Astrocyte of the spinal cord (primary cell): ENCODE measurements at regions not wholly inside any gene's neighbourhood (a gene's known extent, or its start where the extent isn't known, plus 50 kb on each side); places are given as distances from the start of the nearest gene placed in this dataset.

Experiments
- DNase-seq: peaks from one replicate; pipeline ENCODE4 v3.0.0; 2011; ENCODE audit warnings: low read depth, low spot score
- H3K4me3 ChIP-seq: 2 replicates; pipeline ENCODE4 v1.5.1; 2011; ENCODE audit warnings: low read depth, mild to moderate bottlenecking, low read length, moderate library complexity
- in situ Hi-C: cut with HindIII; loops from 2 replicates; pipeline ENCODE4 v1.10.0; 2017; ENCODE audit warnings: low sequenced_read_pairs
- TF ChIP-seq, protein P1 (sequence below): IDR thresholded peaks from 2 replicates; pipeline ENCODE4 v1.5.1; 2012; ENCODE audit warnings: low read depth, mild to moderate bottlenecking, low read length, inconsistent platforms

DNA sequence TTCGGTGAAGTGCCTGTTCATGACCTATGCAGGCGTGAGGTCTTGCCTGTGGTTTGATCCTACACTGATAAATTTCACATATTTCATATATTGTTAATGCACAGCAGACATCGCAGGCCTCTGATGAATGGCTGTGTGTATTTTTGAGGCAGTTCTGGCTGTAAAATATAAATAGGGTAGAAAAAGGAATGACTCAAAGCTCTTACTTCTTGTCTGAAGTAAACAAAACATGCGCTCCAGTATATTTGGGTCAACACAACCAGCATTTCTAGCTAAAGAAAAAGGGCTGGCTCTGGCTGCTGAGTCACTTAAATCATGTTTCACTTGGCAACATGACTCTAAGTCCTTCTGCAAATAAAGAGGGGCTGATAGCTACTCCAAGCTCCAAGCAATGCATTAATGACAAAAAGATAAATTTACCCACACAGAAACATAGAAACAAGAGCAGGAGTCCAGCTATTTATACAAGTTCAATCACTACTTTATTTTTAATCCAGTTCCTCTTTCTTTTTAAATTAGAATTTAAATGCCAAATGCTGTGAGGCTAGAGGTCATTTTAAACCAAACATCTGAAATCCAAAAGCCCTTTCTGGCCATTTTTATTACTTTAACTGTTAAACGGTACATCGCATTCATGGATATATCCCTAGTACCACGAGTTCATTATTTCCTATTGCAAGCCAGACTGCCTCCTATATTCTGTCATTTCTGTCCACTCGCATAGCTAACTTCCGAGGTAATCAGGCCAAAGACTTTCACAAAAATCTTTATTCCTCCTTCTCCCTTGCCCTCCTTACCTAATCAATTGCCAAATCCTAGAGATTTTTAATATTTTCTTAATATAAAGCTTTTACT lies 54.3 kb upstream of the TMCC3 start:
- in situ Hi-C loops: no loop called here
- peak; percentile 87 for DNase-seq

DNA sequence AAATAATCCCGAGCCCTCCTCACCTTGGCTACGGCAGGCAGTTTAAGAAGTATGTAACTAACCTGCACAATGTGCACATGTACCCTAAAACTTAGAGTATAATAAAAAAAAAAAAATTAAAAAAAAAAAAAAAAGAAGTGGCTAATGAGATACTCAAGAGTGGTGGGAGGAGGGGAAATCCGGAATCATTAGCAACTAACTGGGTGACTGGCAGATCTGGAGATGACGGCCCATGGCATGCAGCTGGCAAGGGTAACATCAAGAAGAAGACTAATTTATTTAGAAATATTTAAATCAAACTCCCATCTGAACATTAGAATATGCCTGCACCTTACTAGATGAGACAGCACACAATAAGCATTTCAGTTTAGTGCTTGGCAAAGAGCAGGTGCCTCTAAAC lies 52.3 kb upstream of the TMCC3 start:
- no peak for DNase-seq
- TF ChIP-seq, protein P1, sequence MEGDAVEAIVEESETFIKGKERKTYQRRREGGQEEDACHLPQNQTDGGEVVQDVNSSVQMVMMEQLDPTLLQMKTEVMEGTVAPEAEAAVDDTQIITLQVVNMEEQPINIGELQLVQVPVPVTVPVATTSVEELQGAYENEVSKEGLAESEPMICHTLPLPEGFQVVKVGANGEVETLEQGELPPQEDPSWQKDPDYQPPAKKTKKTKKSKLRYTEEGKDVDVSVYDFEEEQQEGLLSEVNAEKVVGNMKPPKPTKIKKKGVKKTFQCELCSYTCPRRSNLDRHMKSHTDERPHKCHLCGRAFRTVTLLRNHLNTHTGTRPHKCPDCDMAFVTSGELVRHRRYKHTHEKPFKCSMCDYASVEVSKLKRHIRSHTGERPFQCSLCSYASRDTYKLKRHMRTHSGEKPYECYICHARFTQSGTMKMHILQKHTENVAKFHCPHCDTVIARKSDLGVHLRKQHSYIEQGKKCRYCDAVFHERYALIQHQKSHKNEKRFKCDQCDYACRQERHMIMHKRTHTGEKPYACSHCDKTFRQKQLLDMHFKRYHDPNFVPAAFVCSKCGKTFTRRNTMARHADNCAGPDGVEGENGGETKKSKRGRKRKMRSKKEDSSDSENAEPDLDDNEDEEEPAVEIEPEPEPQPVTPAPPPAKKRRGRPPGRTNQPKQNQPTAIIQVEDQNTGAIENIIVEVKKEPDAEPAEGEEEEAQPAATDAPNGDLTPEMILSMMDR: no peak
- H3K4me3 ChIP-seq: no peak overlapping the region
- in situ Hi-C loops: no loop called here

More for the DNA sequence above, 54.3 kb upstream of the TMCC3 start:
- no peak overlapping the region for H3K4me3 ChIP-seq
- TF ChIP-seq, protein P1: no peak

DNA sequence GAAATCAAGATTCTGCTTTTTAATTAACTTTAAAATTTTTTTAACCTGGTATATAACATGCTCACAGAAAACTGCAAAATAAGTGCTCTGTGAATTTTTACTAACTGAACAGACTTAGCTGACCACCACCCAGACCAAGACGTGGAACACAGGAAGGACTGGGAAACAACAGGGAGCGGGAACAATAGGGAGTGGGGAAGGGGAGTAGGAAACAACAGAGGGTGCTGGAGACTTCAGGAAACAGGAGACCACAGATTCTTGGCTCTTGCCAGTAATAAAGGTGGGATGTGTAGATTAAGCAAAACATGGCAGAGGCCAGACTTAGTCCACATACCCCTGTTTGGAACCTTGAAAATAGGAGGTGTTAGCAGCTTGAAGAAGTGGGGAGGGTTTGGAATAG lies 51.4 kb upstream of the TMCC3 start:
- in situ Hi-C loops: no loop called here
- DNase-seq: no peak
- TF ChIP-seq, protein P1: no peak
- no peak overlapping the region for H3K4me3 ChIP-seq

DNA sequence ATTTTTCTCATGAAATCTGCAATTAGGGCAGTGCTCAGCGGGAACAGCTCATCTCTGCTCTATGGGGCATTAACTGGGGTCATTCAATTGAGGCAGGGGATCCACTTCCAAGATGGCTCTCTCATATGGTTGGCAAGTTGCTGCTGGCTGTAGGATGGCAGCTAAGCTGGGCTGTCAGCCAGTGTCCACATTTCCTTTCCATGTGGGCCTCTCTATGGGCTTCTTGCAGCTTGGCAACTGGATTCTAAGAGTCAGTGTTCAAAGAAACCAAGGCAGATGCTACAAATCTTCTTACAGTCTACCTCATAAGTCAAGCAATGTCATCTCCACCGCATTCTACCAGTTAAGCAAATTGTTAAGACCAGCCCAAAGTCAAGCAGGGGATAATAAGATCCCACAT lies 50.3 kb upstream of the TMCC3 start:
- no peak for DNase-seq
- in situ Hi-C loops: no loop called here
- H3K4me3 ChIP-seq: no peak overlapping the region
- TF ChIP-seq, protein P1: no peak
